ENCODE measurements at regions not wholly inside any gene's neighbourhood (a gene's known extent, or its start where the extent isn't known, plus 50 kb on each side); places are given as distances from the start of the nearest gene placed in this dataset.

- TF ChIP-seq POLR2AphosphoS5 (IDR thresholded peaks at IDR 0.05; ENCODE audit: low read depth, low read length) (no peak), REST (IDR thresholded peaks at IDR 0.05; ENCODE audit: insufficient read depth in 1 of 2, low read depth in 2 of 2, low read length in 1 of 2) (no peak)
- TF ChIP-seq, protein P1, sequence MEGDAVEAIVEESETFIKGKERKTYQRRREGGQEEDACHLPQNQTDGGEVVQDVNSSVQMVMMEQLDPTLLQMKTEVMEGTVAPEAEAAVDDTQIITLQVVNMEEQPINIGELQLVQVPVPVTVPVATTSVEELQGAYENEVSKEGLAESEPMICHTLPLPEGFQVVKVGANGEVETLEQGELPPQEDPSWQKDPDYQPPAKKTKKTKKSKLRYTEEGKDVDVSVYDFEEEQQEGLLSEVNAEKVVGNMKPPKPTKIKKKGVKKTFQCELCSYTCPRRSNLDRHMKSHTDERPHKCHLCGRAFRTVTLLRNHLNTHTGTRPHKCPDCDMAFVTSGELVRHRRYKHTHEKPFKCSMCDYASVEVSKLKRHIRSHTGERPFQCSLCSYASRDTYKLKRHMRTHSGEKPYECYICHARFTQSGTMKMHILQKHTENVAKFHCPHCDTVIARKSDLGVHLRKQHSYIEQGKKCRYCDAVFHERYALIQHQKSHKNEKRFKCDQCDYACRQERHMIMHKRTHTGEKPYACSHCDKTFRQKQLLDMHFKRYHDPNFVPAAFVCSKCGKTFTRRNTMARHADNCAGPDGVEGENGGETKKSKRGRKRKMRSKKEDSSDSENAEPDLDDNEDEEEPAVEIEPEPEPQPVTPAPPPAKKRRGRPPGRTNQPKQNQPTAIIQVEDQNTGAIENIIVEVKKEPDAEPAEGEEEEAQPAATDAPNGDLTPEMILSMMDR (IDR thresholded peaks at IDR 0.05), result no peak
- H3K27me3 ChIP-seq (ENCODE audit: control insufficient read depth, insufficient read depth, low read length), result no peaks in the 10 kb centered on the region
- ChIA-PET POLR2A (no interaction called here), CTCF (no interaction called here)
- ATAC-seq, result no peak
- in situ Hi-C loops (cut with HindIII; ENCODE audit: low pct_unique_long_range_greater_than_20kb, low sequenced_read_pairs), result no loop called here
- DNase-seq (ENCODE audit: low read depth, low spot score), result no peak
- intact Hi-C loops (cut with micrococcal nuclease; ENCODE audit: unreplicated experiment), result no loop called here
- BruUV-seq (replicated peaks), result no TSS peak
- no peaks in the 10 kb centered on the region for H3K9me3 ChIP-seq (ENCODE audit: control insufficient read depth, insufficient read depth, low read depth, low read length)
- H3K27ac ChIP-seq (ENCODE audit: low read length), result peak overlapping the region; percentile 12; the same call in 1 of the 2 replicates
- no peak overlapping the region for H3K4me3 ChIP-seq (ENCODE audit: low read depth in 2 of 2, low read length in 2 of 2)
- H3K4me1 ChIP-seq (ENCODE audit: control insufficient read depth, insufficient read depth, low read length), result peaks cover 12% of the 10 kb centered on the region
- no peaks in the 10 kb centered on the region for H3K36me3 ChIP-seq (ENCODE audit: control insufficient read depth, insufficient read depth, low read length)
Observed at GRCh38 chr10:42960991-42961795, 115.7 kb upstream of the RET start.

GRCh38 chr10:42961796-42962109 lies 115.1 kb upstream of the RET start:
- CTCF ChIA-PET, result no interaction called here
- POLR2A ChIA-PET, result no interaction called here

More at GRCh38 chr10:42961796-42962109, 115.1 kb upstream of the RET start:
- H3K27me3 ChIP-seq (ENCODE audit: control insufficient read depth, insufficient read depth, low read length), result no peaks in the 10 kb centered on the region
- H3K4me3 ChIP-seq (ENCODE audit: low read depth in 2 of 2, low read length in 2 of 2), result no peak overlapping the region
- no peaks in the 10 kb centered on the region for H3K9me3 ChIP-seq (ENCODE audit: control insufficient read depth, insufficient read depth, low read depth, low read length)
- no peak for DNase-seq (ENCODE audit: low read depth, low spot score)
- intact Hi-C loops (cut with micrococcal nuclease; ENCODE audit: unreplicated experiment) (no loop called here), in situ Hi-C loops (cut with HindIII; ENCODE audit: low pct_unique_long_range_greater_than_20kb, low sequenced_read_pairs) (no loop called here)
- peaks cover 12% of the 10 kb centered on the region for H3K4me1 ChIP-seq (ENCODE audit: control insufficient read depth, insufficient read depth, low read length)
- TF ChIP-seq TCF7L2 (IDR thresholded peaks at IDR 0.05; ENCODE audit: low read depth, low read length) (no peak), REST (IDR thresholded peaks at IDR 0.05; ENCODE audit: insufficient read depth in 1 of 2, low read depth in 2 of 2, low read length in 1 of 2) (no peak), POLR2AphosphoS5 (IDR thresholded peaks at IDR 0.05; ENCODE audit: low read depth, low read length) (no peak), SIN3A (IDR thresholded peaks at IDR 0.05; ENCODE audit: borderline replicate concordance, insufficient read depth, low read depth, low read length) (no peak)
- TF ChIP-seq, protein P1 (IDR thresholded peaks at IDR 0.05), result no peak
- H3K36me3 ChIP-seq (ENCODE audit: control insufficient read depth, insufficient read depth, low read length), result no peaks in the 10 kb centered on the region
- no TSS peak for BruUV-seq (replicated peaks)
- H3K27ac ChIP-seq (ENCODE audit: low read length), result no peak overlapping the region
- peak; percentile 22; the same call in 1 of the 2 replicates for ATAC-seq
